ENCODE measurements at regions not wholly inside any gene's neighbourhood (a gene's known extent, or its start where the extent isn't known, plus 50 kb on each side); places are given as distances from the start of the nearest gene placed in this dataset.

GRCh38 chr5:2936413-2936812 lies 184.9 kb upstream of the IRX2 start:
- no peak for DNase-seq

GRCh38 chr5:2929779-2930178 lies 178.3 kb upstream of the IRX2 start:
- DNase-seq: no peak

- DNase-seq: no peak
Measured at GRCh38 chr5:2921651-2922050, 170.2 kb upstream of the IRX2 start.

GRCh38 chr5:2921176-2921575 lies 169.7 kb upstream of the IRX2 start:
- DNase-seq: no peak

GRCh38 chr5:2920312-2920711 lies 168.8 kb upstream of the IRX2 start:
- no peak for DNase-seq

GRCh38 chr5:2919310-2920018 lies 168.0 kb upstream of the IRX2 start:
- no peak for DNase-seq

GRCh38 chr5:2917524-2917923 lies 166.0 kb upstream of the IRX2 start:
- no peak for DNase-seq

GRCh38 chr5:2917093-2917492 lies 165.6 kb upstream of the IRX2 start:
- no peak for DNase-seq

- DNase-seq: no peak
Measured at GRCh38 chr5:2916076-2916682, 164.7 kb upstream of the IRX2 start.

GRCh38 chr5:2914981-2915484 lies 163.6 kb upstream of the IRX2 start:
- no peak for DNase-seq

GRCh38 chr5:2914022-2914661 lies 162.7 kb upstream of the IRX2 start:
- no peak for DNase-seq

- no peak for DNase-seq
Measured at GRCh38 chr5:2913281-2913680, 161.8 kb upstream of the IRX2 start.

GRCh38 chr5:2912741-2913140 lies 161.3 kb upstream of the IRX2 start:
- DNase-seq: no peak

GRCh38 chr5:2910401-2911175 lies 159.1 kb upstream of the IRX2 start:
- DNase-seq: no peak

- no peak for DNase-seq
Measured at GRCh38 chr5:2909035-2909434, 157.6 kb upstream of the IRX2 start.

GRCh38 chr5:2908086-2908485 lies 156.6 kb upstream of the IRX2 start:
- DNase-seq: no peak

GRCh38 chr5:2906302-2907090 lies 155.0 kb upstream of the IRX2 start:
- DNase-seq: no peak

- DNase-seq: no peak
Measured at GRCh38 chr5:2905741-2906140, 154.3 kb upstream of the IRX2 start.

- no peak for DNase-seq
Measured at GRCh38 chr5:2904956-2905355, 153.5 kb upstream of the IRX2 start.

GRCh38 chr5:2904399-2904798 lies 152.9 kb upstream of the IRX2 start:
- DNase-seq: no peak

- DNase-seq: no peak
Measured at GRCh38 chr5:2903451-2904395, 152.2 kb upstream of the IRX2 start.

Data from activated CD4-positive, alpha-beta T cell treated with anti-CD3 and anti-CD28 coated beads for 4 hours (primary cell).